Activated CD8-positive, alpha-beta T cell treated with anti-CD3 and anti-CD28 coated beads, Interleukin-2, amount 10 ng/mL, durations not matched to agents 7 days and 5 days (primary cell): ENCODE measurements at regions not wholly inside any gene's neighbourhood (a gene's known extent, or its start where the extent isn't known, plus 50 kb on each side); places are given as distances from the start of the nearest gene placed in this dataset.
A peak's percentile ranks its signal among the peaks of the same experiment; 100 is the strongest.
"Not testable (repeated sequence)": the region's sequence is repeated elsewhere in the genome, so short reads cannot be mapped to it uniquely, and the experiment has no call there.

Source experiments
- ATAC-seq: fragments of 150-1000 bp; cut with Tn5 transposase; one replicate; pipeline ENCODE4 v1.10.0; 2021; ENCODE audit warnings: moderate library complexity
- CTCF ChIA-PET: fragments of 350-600 bp; sonication (Branson Sonifier 250); formaldehyde crosslinking; loops from one replicate; lab custom pipeline; 2021; ENCODE audit warnings: antibody characterized with exemption; lab: Charles Lee
- POLR2A ChIA-PET: fragments of 350-600 bp; sonication (Branson Sonifier 250); formaldehyde crosslinking; loops from one replicate; lab custom pipeline; 2021; ENCODE audit warnings: antibody characterized with exemption; lab: Charles Lee
- DNase-seq: peaks from one replicate; pipeline ENCODE4 v3.0.0-alpha.2; 2020
- H3K27ac Mint-ChIP-seq: one replicate; pipeline ENCODE4 v1.8.0; 2021; ENCODE audit warnings: mild to moderate bottlenecking, mixed read lengths
- H3K27me3 Mint-ChIP-seq: one replicate; pipeline ENCODE4 v1.8.0; 2021; ENCODE audit warnings: low read depth, mixed read lengths
- H3K36me3 Mint-ChIP-seq: one replicate; pipeline ENCODE4 v1.8.0; 2021; ENCODE audit warnings: low read depth, mixed read lengths
- H3K4me1 Mint-ChIP-seq: one replicate; pipeline ENCODE4 v1.8.0; 2021; ENCODE audit warnings: low read depth, mixed read lengths
- H3K4me3 Mint-ChIP-seq: one replicate; pipeline ENCODE4 v1.8.0; 2021; ENCODE audit warnings: mild to moderate bottlenecking, mixed read lengths
- H3K9me3 Mint-ChIP-seq: one replicate; pipeline ENCODE4 v1.8.0; 2022; ENCODE audit warnings: mixed read lengths; ENCODE audit not compliant: insufficient read depth

- ChIA-PET POLR2A (no interaction called here), CTCF (no interaction called here)
- Mint-ChIP-seq H3K27me3 (no peaks in the 10 kb centered on the region), H3K4me1 (no peaks in the 10 kb centered on the region), H3K27ac (no peak overlapping the region), H3K36me3 (no peaks in the 10 kb centered on the region), H3K9me3 (no peaks in the 10 kb centered on the region), H3K4me3 (no peak overlapping the region)
- no peak for DNase-seq
- ATAC-seq, result no peak
Observed at GRCh38 chr1:96214982-96215381, 506.6 kb upstream of the PTBP2 start.

- POLR2A ChIA-PET, result no interaction called here
- Mint-ChIP-seq H3K9me3 (peaks cover 5% of the 10 kb centered on the region), H3K27ac (no peak overlapping the region), H3K36me3 (no peaks in the 10 kb centered on the region), H3K27me3 (no peaks in the 10 kb centered on the region), H3K4me3 (no peak overlapping the region), H3K4me1 (no peaks in the 10 kb centered on the region)
- CTCF ChIA-PET, result no interaction called here
- no peak for ATAC-seq
- DNase-seq, result no peak
Observed at GRCh38 chr1:96220651-96221050, 500.9 kb upstream of the PTBP2 start.

- Mint-ChIP-seq H3K27ac (no peak overlapping the region), H3K9me3 (peaks cover 5% of the 10 kb centered on the region), H3K4me3 (no peak overlapping the region), H3K4me1 (no peaks in the 10 kb centered on the region), H3K36me3 (no peaks in the 10 kb centered on the region), H3K27me3 (no peaks in the 10 kb centered on the region)
- CTCF ChIA-PET, result no interaction called here
- ATAC-seq (no peak), DNase-seq (no peak)
- POLR2A ChIA-PET, result no interaction called here
Observed at GRCh38 chr1:96222701-96223100, 498.9 kb upstream of the PTBP2 start.

GRCh38 chr1:96224229-96224628 is 497.4 kb upstream of the PTBP2 start:
- CTCF ChIA-PET, H3K4me1 Mint-ChIP-seq, ATAC-seq, H3K27me3 Mint-ChIP-seq, POLR2A ChIA-PET, H3K4me3 Mint-ChIP-seq, H3K9me3 Mint-ChIP-seq, H3K36me3 Mint-ChIP-seq, H3K27ac Mint-ChIP-seq, DNase-seq: not testable (repeated sequence)

GRCh38 chr1:96233422-96233821 is 488.2 kb upstream of the PTBP2 start:
- CTCF ChIA-PET, result no interaction called here
- DNase-seq (no peak), ATAC-seq (no peak)
- no peaks in the 10 kb centered on the region for H3K9me3 Mint-ChIP-seq
- H3K36me3 Mint-ChIP-seq, result no peaks in the 10 kb centered on the region
- no peak overlapping the region for H3K27ac Mint-ChIP-seq
- POLR2A ChIA-PET, result no interaction called here
- H3K4me3 Mint-ChIP-seq, result no peak overlapping the region
- no peaks in the 10 kb centered on the region for H3K27me3 Mint-ChIP-seq
- no peaks in the 10 kb centered on the region for H3K4me1 Mint-ChIP-seq

GRCh38 chr1:96234299-96234698 is 487.3 kb upstream of the PTBP2 start:
- no peaks in the 10 kb centered on the region for H3K9me3 Mint-ChIP-seq
- DNase-seq (no peak), ATAC-seq (no peak)
- H3K36me3 Mint-ChIP-seq, result no peaks in the 10 kb centered on the region
- H3K4me1 Mint-ChIP-seq, result no peaks in the 10 kb centered on the region
- ChIA-PET POLR2A (no interaction called here), CTCF (no interaction called here)
- no peaks in the 10 kb centered on the region for H3K27me3 Mint-ChIP-seq
- H3K4me3 Mint-ChIP-seq, result no peak overlapping the region
- no peak overlapping the region for H3K27ac Mint-ChIP-seq

GRCh38 chr1:96236156-96236739 is 485.3 kb upstream of the PTBP2 start:
- ChIA-PET POLR2A (no interaction called here), CTCF (interaction anchor here (0.8 to 1.2 kb wide), 3 partner anchors 302 to 609 kb away, joined by 3 read pairs; no protein-coding TSS in a partner anchor)

GRCh38 chr1:96238426-96238825 is 483.2 kb upstream of the PTBP2 start:
- Mint-ChIP-seq H3K27me3 (no peaks in the 10 kb centered on the region), H3K4me1 (no peaks in the 10 kb centered on the region), H3K36me3 (no peaks in the 10 kb centered on the region), H3K27ac (no peak overlapping the region), H3K9me3 (no peaks in the 10 kb centered on the region), H3K4me3 (no peak overlapping the region)
- CTCF ChIA-PET, result no interaction called here
- DNase-seq (no peak), ATAC-seq (no peak)
- POLR2A ChIA-PET, result no interaction called here

More at GRCh38 chr1:96236156-96236739, 485.3 kb upstream of the PTBP2 start:
- no peaks in the 10 kb centered on the region for H3K36me3 Mint-ChIP-seq
- no peak overlapping the region for H3K27ac Mint-ChIP-seq
- ATAC-seq, result no peak
- H3K9me3 Mint-ChIP-seq, result no peaks in the 10 kb centered on the region
- no peaks in the 10 kb centered on the region for H3K27me3 Mint-ChIP-seq
- H3K4me3 Mint-ChIP-seq, result no peak overlapping the region
- DNase-seq, result peak; percentile 21
- no peaks in the 10 kb centered on the region for H3K4me1 Mint-ChIP-seq

- no peaks in the 10 kb centered on the region for H3K9me3 Mint-ChIP-seq
- no peaks in the 10 kb centered on the region for H3K36me3 Mint-ChIP-seq
- ChIA-PET POLR2A (no interaction called here), CTCF (no interaction called here)
- ATAC-seq, result no peak
- H3K27me3 Mint-ChIP-seq, result no peaks in the 10 kb centered on the region
- H3K4me3 Mint-ChIP-seq, result no peak overlapping the region
- no peaks in the 10 kb centered on the region for H3K4me1 Mint-ChIP-seq
- DNase-seq, result no peak
- no peak overlapping the region for H3K27ac Mint-ChIP-seq
Observed at GRCh38 chr1:96240438-96240837, 481.1 kb upstream of the PTBP2 start.

- POLR2A ChIA-PET, result no interaction called here
- no peaks in the 10 kb centered on the region for H3K36me3 Mint-ChIP-seq
Observed at GRCh38 chr1:96253246-96254035, 468.1 kb upstream of the PTBP2 start.

GRCh38 chr1:96256130-96256790 is 465.3 kb upstream of the PTBP2 start:
- no peaks in the 10 kb centered on the region for H3K27me3 Mint-ChIP-seq
- H3K9me3 Mint-ChIP-seq, result peaks cover 9% of the 10 kb centered on the region
- no peaks in the 10 kb centered on the region for H3K36me3 Mint-ChIP-seq
- H3K4me3 Mint-ChIP-seq, result no peak overlapping the region
- POLR2A ChIA-PET, result no interaction called here
- no peaks in the 10 kb centered on the region for H3K4me1 Mint-ChIP-seq
- CTCF ChIA-PET, result no interaction called here
- DNase-seq (no peak), ATAC-seq (no peak)
- H3K27ac Mint-ChIP-seq, result no peak overlapping the region

More at GRCh38 chr1:96253246-96254035, 468.1 kb upstream of the PTBP2 start:
- CTCF ChIA-PET, result no interaction called here
- H3K4me3 Mint-ChIP-seq, result no peak overlapping the region
- no peak overlapping the region for H3K27ac Mint-ChIP-seq
- H3K4me1 Mint-ChIP-seq, result no peaks in the 10 kb centered on the region
- DNase-seq (no peak), ATAC-seq (no peak)
- H3K9me3 Mint-ChIP-seq, result no peaks in the 10 kb centered on the region
- H3K27me3 Mint-ChIP-seq, result no peaks in the 10 kb centered on the region

- POLR2A ChIA-PET, result no interaction called here
- H3K27ac Mint-ChIP-seq, result no peak overlapping the region
- DNase-seq, result no peak
- no peaks in the 10 kb centered on the region for H3K36me3 Mint-ChIP-seq
- no peak for ATAC-seq
- H3K27me3 Mint-ChIP-seq, result no peaks in the 10 kb centered on the region
- no peak overlapping the region for H3K4me3 Mint-ChIP-seq
- CTCF ChIA-PET, result no interaction called here
- H3K4me1 Mint-ChIP-seq, result no peaks in the 10 kb centered on the region
- H3K9me3 Mint-ChIP-seq, result peaks cover 9% of the 10 kb centered on the region
Observed at GRCh38 chr1:96259399-96259798, 462.2 kb upstream of the PTBP2 start.
